ENCODE measurements at regions not wholly inside any gene's neighbourhood (a gene's known extent, or its start where the extent isn't known, plus 50 kb on each side); places are given as distances from the start of the nearest gene placed in this dataset.

- TF ChIP-seq CTCF (conservative IDR thresholded peaks at IDR 0.05 in 1 of 2, IDR thresholded peaks at IDR 0.05 in 1 of 2; ENCODE audit: low read depth in 1 of 2, low read length in 2 of 2) (no peak), EZH2 (IDR thresholded peaks at IDR 0.05; ENCODE audit: low read length, missing control alignments) (no peak)
Measured at GRCh38 chr6:88426005-88426404, 259.9 kb upstream of the CNR1 start.

Measured in fibroblast of lung (primary cell).